ENCODE measurements at regions not wholly inside any gene's neighbourhood (a gene's known extent, or its start where the extent isn't known, plus 50 kb on each side); places are given as distances from the start of the nearest gene placed in this dataset.

- no TSS peak for BruUV-seq (replicated peaks)
- Histone ChIP-seq H2AFZ (ENCODE audit: low read depth, low read length, poor library complexity, severe bottlenecking) (no peak overlapping the region), H3K4me3 (replicated peaks in 1 of 2; ENCODE audit: low read depth in 1 of 2, low read length in 2 of 2) (no peak overlapping the region), H3K36me3 (ENCODE audit: control insufficient read depth in 1 of 2, insufficient read depth in 2 of 2, low read length in 2 of 2) (no peaks in the 10 kb centered on the region), H3K27me3 (ENCODE audit: insufficient read depth, low read length) (no peaks in the 10 kb centered on the region), H3K9ac (ENCODE audit: low read length) (no peak overlapping the region), H3K4me2 (ENCODE audit: low read length) (no peak overlapping the region), H3K9me2 (ENCODE audit: insufficient read depth) (no peaks in the 10 kb centered on the region), H4K20me1 (ENCODE audit: insufficient read depth) (no peaks in the 10 kb centered on the region), H3K27ac (ENCODE audit: low read depth, low read length) (no peak overlapping the region), H3K9me3 (ENCODE audit: control insufficient read depth in 1 of 2, insufficient read depth in 1 of 2, low read depth in 1 of 2, low read length in 2 of 2) (peaks cover 6 to 25% of the 10 kb centered on the region in 2 experiments; a peak in 2 of 4 replicates), H3K4me1 (ENCODE audit: control insufficient read depth in 1 of 2, insufficient read depth in 2 of 2, low read length in 2 of 2) (no peaks in the 10 kb centered on the region), H3K79me2 (ENCODE audit: insufficient read depth, low read length) (no peaks in the 10 kb centered on the region)
- ATAC-seq, result no peak
- ChIA-PET POLR2A (no interaction called here), RAD21 (ENCODE audit: low non-redundant PET in 1 of 2, low total read pairs in 2 of 2, uncharacterized antibody in 2 of 2, unreplicated experiment in 2 of 2) (no interaction called here), CTCF (no interaction called here)
- TF ChIP-seq SIN3A (IDR thresholded peaks at IDR 0.05; ENCODE audit: low read depth) (no peak), CTCF (IDR thresholded peaks at IDR 0.05 in 2 of 3, conservative IDR thresholded peaks at IDR 0.05 in 1 of 3; ENCODE audit: borderline replicate concordance in 1 of 3, insufficient read depth in 1 of 3, low read depth in 2 of 3, low read length in 2 of 3) (no peak), ZFX (IDR thresholded peaks at IDR 0.05) (no peak), ATF3 (IDR thresholded peaks at IDR 0.05) (no peak), REST (IDR thresholded peaks at IDR 0.05; ENCODE audit: low read depth) (no peak), CEBPB (IDR thresholded peaks at IDR 0.05; ENCODE audit: low read depth) (no peak), EZH2phosphoT487 (IDR thresholded peaks at IDR 0.05; ENCODE audit: borderline replicate concordance) (no peak), POLR2A (IDR thresholded peaks at IDR 0.05; ENCODE audit: borderline replicate concordance, extremely low read depth, insufficient read depth, insufficient read length) (no peak), SRF (IDR thresholded peaks at IDR 0.05; ENCODE audit: low read depth) (no peak), TCF7L2 (IDR thresholded peaks at IDR 0.05; ENCODE audit: borderline replicate concordance, extremely low read depth, insufficient read depth, insufficient read length) (no peak), FOSL1 (IDR thresholded peaks at IDR 0.05; ENCODE audit: low read depth) (no peak), CBX3 (IDR thresholded peaks at IDR 0.05; ENCODE audit: low read depth) (no peak), ELF1 (IDR thresholded peaks at IDR 0.05; ENCODE audit: borderline replicate concordance, low read depth) (no peak), RAD21 (IDR thresholded peaks at IDR 0.05; ENCODE audit: low read depth) (no peak), POLR2AphosphoS5 (IDR thresholded peaks at IDR 0.05; ENCODE audit: low read depth, low read length) (no peak), YY1 (IDR thresholded peaks at IDR 0.05; ENCODE audit: extremely low read depth, insufficient replicate concordance, low read depth, low read length) (no peak), EZH2 (IDR thresholded peaks at IDR 0.05) (no peak), JUND (IDR thresholded peaks at IDR 0.05) (no peak), EGR1 (IDR thresholded peaks at IDR 0.05; ENCODE audit: low read depth) (no peak), ZBTB33 (IDR thresholded peaks at IDR 0.05; ENCODE audit: extremely low read depth, insufficient replicate concordance, low read length) (no peak)
- intact Hi-C loops (cut with micrococcal nuclease), result no loop called here
- no peak for DNase-seq (ENCODE audit: low read depth, low spot score)
Observed at GRCh38 chr10:10589540-10590303, 427.9 kb upstream of the CELF2 start.

Measured in HCT116 (cell line).